Iris pigment epithelial cell (primary cell): ENCODE measurements at regions not wholly inside any gene's neighbourhood (a gene's known extent, or its start where the extent isn't known, plus 50 kb on each side); places are given as distances from the start of the nearest gene placed in this dataset.

Experiments
- DNase-seq: peaks from one replicate; pipeline ENCODE4 v3.0.0-alpha.2; 2011; ENCODE audit warnings: low read depth

DNA sequence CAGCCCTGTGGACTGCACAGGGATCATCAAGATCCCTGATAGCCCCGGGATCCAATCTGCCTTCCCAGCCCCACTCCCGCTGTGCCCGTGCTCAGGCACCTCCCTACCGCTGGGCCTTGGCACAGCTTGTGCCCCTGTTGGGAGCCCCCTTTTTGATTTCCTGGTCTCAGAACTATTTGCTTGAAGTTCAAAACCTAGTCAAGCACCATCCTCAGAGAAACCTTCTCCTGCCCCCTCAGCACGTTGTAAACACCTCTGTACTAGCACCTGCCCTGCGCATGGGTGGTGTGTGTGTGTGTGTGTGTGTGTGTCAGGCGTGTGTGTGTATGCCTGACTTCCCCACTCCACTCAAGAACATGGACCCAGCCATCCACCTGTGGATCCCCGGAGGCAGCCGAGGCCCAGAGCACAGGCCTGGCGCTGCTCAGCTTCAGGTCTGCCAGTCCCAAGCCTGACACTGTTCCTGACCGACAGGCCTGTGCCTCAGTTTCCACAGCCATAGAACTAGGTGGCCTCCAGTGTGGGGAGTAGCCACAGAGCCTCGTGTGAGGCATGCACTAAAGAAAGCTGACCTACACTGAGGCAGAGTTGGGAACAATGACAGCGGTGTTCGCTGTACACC is 65.5 kb downstream of the ADRA2C start:
- DNase-seq, result no peak

DNA sequence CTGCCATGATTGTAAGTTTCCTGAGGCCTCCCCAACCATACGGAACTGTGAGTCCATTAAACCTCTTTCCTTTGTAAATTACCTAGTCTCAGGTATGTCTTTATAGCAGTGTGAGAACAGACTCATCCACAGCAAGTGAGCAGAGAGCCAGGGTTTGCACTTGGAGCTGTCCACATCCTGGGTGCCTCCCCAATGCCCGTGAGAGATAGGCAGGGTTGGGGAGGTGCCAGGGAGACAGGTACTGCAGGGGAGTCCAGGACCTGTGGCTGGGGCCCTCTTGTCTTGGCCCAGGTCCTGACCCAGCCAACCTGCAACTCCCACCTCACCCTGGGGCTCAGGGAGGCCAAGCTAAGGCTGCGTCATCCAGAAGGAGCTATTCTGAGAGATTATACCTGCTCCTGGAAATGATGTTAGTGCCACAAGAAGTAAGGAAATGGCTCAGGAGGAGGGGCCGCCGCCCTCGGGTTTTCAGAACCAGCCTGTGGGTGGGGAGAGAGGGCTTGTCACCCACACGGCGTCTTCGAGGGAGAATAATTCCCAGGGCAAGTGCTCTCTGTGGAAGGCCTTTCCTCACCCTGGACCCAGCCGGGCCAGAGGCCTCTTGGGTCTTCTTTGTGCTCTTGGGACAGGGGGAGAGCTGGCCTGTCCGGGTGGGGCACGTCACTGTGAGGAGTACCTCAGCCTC is 66.5 kb downstream of the ADRA2C start:
- no peak for DNase-seq

DNA sequence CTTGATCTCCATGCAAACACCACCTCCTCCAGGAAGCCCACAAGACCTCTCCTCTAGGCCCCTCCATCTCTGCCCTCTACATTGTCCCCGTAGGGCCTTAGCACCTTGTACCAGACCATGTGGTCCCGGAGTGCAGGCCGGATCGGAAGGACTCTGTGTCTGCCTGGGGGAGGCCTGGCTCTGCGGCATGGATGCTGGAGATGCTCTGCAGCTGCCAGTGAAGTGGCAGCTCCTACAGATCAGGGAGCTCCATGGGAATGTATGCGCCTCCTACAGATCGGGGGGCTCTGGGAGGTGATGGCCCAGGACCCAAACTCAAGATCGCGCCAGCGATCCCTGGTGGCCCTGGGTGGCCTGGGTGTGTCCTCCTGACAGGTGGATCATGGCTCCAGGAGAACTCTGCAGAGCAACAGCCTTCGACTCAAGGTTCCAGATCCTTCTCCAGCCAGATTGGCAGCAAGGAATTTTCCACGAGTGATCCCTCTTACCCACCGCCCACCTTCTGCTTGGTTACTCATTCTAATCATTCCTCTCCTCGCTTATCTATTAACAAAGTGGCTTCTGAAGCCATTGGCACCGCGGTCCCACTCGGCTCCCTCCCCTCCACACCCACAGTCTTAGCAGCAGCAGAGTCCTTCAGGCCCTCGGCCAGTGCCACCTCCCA is 67.3 kb downstream of the ADRA2C start:
- DNase-seq, result no peak

DNA sequence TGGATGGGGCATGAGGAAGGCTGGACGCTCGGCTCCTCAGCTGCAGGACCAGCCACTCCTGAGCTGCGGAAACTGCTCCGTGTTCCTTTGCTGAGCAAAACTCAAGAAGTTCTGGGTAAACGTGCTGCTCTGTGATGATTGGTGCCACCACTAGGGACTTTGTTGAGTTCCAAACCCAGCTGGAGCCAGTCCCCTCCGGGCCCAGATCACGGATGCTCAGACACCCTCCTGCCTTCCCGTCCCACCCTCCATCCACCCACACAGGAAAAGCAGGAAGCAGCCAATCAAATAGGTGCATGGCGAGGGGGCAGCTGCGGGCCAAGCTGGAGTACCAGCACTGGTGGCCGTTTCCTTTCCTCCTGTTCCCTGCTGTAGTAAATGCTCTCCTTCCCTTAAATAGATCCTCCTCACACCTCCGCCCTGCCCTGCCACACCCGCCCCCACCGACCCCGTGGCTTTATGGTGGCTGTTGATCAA is 68.0 kb downstream of the ADRA2C start:
- DNase-seq, result no peak

DNA sequence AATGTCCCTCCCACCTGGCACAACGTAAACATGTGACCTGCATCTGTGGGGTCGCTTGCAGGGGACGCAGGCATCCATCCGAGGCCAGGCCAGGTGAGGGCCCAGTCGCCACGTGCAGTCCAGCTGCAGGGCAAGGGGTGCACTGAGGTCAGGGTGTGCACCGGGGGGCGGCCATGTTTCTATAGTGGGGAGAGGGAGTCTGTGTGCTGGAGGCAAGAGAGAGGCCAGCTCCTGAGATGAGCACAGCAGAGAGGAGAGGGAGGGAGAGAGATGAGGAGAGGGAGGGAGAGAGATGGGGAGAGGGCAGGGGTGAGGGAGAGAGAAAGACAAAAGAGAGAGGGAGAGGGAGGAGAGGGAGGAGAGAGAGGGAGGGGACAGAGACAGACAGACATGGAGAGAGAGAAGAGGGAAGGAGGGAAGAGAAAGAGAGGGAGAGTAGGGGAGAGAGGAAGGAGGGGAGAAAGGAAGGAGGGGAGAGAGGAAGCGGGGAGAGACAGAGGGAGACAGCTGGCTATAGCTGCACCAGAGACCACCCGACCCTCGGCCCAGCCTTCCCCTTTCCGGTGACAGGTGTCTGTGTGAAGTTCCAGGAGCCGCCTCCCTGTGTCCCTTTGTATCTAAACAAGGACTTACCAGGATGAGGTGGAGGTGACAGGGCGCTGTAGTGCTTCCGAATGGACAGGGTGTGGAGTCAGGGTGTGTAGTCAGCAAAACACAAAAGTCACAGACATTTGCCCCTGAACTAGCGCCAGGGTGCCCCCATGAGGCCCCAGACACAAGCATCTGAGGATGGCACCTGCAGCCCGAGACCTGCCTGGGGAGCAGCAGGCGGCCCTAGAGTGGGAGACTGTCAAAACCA is 68.7 kb downstream of the ADRA2C start:
- DNase-seq, result no peak

DNA sequence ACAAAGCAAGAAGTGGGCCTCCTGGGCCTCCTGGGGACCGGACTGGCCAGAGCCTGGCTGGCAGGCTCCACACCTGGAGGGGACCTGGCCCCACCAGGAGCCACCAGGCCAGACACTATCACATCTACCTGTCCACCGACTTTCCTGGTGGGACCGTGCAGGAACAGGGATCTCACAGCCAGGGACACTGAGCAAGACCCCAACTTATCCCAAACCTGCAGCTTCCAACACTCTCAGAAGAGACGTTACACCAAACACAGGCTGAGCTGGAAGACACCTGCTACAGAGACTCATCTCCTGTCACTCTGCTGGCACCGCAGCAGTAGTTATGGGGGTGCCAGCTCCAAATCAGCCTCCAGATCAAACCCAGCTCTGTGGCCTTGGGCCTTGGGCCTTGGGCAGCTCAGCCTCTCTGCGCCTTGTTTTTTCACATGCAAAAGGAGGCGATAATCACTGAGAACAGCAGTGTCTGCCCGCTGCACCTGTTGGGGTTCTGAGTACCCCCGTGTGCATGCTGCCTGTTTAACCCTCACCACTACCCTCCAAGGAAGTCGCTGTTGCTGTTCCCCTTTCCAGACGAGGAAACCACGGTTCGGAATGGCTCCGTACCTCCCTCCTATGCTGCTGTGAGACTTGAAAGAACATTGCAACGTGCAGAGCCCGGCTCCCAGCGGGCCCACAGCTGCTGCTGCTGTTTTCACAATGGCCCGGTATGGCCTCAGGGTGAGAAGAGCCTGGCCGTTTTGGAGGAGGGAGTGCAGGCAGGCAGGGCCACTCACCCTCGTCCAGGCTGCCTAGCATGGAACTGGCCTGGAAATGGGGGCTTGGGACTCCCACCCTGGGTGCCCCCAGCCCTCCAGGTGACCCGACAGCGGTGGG is 69.6 kb downstream of the ADRA2C start:
- DNase-seq, result no peak

DNA sequence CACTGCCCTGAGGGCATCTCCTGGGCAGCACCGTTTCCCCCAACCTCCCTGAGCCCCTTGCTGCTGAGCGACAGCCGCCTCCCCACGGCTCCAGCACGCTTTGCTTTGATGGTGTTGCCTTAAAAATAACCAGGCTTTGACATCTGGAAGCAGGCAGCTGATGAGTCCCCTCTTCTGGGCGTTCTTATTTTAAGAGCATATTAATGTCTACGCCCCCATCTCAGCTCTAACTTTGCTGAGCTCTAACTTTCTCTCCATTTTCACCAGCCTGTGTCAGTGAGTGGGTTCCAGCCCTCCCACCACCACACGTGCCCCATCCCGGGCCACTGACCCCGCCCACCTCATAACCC is 70.2 kb downstream of the ADRA2C start:
- DNase-seq, result no peak

DNA sequence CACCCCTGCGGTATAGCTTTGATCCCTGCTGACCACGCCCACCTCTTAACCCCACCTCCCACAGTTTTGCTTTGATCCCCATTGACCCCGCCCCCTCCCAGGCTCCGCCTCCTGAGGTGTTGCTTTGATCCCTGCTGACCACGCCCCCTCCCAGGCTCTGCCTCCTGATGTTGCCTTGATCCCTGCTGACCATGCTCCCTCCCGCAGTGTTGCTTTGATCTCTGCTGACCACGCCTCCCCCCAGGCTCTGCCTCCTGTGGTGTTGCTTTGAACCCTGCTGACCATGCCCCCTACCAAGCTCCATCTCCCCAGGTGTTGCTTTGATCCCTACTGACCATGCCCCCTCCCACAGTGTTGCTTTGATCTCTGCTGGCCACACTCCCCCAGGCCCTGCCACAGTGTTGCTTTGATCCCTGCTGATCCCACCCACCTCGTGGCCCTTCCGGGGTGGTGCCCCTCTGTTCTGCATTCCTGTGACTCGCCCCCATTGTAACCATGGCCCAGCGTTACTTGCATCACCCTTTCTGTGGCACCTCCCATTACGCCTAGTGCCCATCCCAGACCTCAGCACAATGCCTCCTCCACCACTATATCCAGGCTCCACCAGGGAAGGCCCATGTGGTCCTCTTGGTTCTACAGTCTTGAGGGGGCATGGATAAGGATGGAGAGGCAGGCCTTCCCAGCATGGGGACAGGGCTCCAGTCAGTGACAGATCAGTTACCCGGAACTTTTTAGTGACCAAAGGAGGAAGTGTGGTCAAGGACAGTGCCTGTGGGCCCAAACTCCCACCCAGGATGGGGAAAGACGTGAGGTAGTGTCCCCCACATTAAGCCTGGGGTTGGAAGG is 70.8 kb downstream of the ADRA2C start:
- no peak for DNase-seq

DNA sequence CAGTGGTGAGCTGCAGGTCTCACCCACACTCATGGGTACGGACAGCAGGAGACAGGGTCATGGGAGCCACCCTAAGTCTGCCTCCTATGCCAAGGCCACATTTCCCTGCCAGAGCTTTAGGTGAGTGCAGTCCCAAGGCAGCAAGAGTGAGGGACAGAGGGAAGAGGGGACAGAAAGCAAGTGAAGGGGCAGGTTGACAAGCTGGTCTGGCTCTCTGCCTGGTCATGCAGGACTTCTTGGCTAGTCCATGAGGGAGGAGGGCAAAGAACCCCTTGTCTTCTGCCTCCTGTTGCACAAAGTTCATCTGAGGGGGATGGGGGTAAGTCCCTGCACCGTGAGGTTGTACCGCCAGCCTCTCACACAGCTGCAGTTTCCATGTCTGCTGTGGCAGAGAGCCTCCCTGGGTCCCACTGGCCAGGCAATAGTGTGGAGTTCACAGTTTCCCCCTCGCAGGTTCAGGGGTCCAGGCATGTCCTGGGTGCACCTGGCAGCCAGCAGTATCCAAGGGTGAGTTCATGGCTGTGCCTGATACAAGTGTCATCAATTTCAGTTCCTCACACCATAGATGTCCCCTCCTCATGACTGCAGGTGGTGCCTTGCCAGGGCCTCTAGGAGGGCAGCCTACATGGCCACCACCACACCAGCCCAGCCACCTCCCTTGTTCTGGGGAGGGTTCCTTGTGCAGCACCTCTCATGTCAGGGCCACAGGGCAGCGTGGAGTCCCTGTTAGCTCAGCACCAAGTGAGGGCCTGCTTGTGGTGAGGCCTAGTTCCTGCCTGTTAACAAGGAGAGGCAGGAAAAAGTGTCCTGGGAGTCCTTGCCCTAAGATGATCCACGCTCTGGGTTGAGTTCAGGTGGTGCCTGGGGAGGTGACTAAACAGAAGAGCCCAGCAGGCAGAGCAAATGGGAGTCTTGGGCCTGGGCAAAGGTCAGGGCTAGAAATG is 72.5 kb downstream of the ADRA2C start:
- DNase-seq, result no peak

DNA sequence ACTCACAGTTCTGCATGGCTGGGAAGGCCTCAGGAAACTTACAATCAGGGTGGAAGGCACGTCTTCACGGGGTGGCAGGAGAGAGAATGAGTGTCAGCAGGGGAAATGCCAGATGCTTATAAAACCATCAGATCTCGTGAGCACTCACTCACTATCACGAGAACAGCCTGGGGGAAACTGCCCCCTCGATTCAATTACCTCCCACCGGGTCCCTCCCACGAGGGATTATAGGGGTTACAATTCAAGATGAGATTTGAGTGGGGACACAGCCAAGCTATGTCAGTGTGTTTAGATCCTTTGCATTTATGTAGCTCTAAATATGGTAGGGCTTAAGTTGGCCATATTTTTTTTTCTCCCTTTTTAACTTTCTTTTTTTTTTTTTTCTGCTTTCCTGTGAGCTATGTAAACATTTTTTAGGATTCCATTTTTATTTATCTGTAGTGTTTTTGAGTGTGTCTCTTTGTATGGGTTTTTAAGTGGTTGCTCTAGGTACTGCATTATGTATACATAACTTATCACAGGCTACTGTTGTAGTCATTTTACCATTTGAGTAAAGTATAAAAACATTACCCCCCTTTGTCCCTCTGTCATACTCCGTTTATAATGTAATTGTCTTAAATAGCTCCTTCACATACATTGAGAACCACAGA is 79.0 kb downstream of the ADRA2C start:
- DNase-seq, result no peak

DNA sequence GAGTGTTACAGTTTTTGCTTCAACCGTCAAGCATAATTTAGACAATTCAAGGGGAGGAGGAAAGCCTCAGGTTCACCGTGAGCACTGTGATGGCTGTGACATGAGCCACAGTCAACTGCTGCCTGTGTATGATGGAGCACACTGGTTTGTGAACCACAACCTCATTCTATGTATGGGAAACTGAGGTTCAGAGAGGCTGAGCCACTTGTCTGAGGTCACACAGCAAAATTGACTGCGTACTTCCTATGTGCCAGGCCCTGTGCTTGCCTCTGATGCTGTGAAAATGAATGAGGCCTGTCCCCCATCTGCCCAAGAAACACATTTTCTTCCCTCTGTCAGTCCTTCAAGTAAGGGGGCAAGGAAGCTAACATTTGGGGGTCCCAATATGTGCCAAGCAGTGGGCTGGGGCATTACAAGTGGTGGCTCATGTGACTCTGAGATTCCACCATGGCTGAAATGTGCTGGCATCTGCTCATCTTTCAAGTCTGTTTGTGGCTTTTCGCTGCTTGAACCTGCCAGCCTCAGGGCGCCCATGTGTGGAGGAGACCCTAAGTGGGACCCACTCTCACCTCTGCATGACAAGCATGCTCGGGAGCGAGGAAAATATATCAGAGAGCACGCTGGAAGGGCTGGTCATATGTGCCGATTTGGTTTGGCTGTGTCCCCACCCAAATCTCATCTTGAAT is 79.7 kb downstream of the ADRA2C start:
- DNase-seq, result no peak

DNA sequence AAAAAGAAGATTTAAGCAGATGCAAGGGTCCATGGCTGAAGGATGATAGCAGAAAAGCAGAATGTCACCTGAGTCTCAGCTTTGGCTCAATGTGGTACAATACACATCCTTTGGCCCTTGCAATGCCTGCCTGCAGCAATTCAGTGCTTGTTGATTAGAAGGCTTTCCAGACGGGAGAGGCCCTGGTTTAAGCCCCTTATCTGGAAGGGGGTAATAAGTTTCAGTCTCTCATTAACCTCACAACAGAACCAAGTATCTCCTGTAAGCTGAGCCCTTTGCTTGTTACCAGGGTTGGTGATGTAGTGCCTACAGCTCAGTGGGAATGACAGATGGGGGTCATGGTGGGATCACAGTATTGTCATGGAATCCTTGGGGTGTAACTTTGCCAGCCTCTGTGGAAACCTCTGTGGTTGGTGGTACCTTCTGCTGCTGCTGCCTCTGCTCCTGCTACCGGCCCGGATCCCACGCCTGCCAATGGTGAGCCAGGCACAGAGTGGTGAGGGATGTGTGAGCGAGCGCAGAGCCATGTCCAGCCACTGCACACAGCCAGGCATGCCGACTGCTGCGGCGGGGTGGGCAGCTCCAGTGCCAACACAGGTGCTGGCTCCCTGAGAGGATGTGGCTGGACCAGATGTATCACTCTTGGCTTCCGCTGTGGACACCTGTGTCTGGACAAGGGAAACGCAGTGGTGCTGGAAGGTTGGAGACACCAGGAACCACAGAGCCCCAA is 81.2 kb downstream of the ADRA2C start:
- no peak for DNase-seq

DNA sequence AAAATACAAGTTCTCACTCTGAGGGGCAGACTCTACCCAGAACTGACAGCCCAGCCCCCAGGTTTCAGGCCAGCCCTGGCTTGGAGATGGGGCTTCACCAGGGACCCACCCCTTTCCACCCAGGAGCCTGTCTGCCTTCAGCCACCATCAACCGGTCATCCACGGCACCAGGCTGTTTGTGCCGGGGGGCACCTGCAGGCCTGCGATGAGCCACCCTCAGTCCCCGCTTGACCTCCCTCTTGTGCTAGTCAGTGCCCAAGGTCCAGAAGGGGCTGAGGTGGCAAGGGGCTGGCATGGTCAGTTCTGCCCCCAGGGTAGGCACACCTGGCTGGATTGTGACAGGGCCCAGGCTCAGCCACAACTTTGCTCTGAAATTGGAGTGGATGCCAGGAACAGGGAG is 82.1 kb downstream of the ADRA2C start:
- no peak for DNase-seq

DNA sequence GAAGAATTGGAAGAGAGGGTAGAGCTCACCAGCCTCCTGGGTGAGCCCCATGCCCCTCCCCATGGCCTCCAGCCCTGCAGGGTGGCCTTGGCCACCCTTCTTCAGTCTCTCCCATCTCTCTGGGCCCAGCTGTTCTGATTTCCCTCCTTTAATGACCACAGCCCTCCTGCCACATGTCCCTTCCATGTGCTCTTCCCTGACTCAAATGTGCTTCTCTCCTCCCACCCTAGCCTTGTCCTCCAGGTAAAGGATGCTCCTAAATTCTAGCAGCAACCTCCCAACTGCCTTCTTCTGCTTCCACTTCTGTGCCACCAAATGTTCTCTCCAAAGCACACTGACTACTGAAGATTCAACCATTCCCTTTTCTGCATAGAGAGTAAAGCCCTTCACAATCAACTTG is 83.0 kb downstream of the ADRA2C start:
- no peak for DNase-seq

DNA sequence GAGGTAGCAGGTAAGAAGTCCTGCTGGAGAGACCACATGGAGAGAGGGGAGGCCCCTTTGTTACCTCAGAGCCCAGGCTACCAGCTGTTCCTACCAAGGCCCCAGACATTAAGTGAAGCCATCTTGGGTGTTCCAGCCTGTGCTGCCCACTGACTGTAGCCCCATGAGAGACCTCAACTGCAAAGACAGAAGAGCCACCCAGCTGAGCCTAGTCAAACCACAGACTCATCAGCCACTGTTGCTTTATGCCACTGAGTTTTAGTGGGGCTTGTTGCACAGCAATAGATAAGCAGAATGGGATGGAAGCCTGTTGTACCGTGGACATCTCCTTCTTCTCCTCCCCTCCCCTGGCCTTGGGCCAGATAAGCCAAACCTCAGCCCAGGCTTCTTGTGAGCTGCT is 83.9 kb downstream of the ADRA2C start:
- no peak for DNase-seq

DNA sequence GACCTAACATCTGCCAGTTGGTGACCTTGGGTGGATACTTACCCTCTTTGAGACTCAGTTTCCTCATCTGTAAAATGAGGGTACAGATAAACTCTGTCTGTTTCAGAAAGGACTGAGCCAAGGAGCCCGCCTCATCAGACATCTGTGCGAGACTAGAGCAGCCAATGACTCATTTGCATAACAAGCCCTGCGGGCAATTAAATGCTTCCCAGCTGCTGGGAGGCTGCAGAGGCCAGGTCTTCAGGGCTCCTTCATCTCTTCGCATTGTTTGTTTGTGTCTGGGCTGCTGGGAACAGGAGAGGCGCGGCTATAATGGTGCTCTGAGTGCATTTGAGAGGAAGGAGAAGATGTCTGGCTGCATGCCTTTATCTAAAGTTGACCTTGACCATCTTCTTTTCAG is 85.0 kb downstream of the ADRA2C start:
- DNase-seq, result peak; percentile 6

DNA sequence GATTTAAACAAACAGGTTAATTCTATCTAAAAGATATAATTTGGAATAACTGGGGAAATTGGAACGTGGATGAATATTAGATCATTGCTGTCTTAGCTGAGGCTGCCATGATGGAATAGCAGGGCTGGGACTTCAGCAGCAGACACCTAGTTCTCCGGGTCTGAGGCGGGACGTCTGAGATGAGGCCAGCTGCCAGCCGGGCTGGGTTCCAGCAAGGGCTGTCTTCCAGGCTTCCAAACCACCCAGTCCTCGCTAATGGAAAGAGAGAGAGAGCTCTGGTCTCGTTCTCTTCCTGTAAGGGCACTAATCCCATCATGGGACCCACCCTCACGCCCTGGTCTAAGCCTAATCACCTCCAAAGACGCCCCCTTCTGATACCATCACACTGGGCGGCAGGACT is 85.7 kb downstream of the ADRA2C start:
- DNase-seq, result no peak

DNA sequence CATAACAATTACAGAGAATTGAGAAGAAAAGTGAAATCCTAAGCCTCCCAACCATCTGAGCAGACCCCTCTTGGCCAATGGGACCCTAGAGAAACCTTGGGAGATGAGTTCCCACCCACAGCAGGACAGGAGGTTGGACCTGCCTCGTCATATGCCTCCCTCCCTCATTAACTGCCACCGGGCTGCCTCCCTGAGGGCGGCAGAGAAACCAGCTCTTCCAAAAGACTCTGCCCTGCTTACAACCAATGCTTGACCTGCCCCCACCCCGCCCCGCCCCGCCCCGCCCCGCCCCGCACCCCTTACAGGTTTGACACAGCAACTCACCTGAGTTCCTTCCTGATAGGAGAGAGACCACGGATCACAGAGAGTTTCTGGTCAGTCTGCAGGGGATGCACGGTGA is 86.1 kb downstream of the ADRA2C start:
- DNase-seq, result no peak
